ENCODE measurements at regions not wholly inside any gene's neighbourhood (a gene's known extent, or its start where the extent isn't known, plus 50 kb on each side); places are given as distances from the start of the nearest gene placed in this dataset.

DNA sequence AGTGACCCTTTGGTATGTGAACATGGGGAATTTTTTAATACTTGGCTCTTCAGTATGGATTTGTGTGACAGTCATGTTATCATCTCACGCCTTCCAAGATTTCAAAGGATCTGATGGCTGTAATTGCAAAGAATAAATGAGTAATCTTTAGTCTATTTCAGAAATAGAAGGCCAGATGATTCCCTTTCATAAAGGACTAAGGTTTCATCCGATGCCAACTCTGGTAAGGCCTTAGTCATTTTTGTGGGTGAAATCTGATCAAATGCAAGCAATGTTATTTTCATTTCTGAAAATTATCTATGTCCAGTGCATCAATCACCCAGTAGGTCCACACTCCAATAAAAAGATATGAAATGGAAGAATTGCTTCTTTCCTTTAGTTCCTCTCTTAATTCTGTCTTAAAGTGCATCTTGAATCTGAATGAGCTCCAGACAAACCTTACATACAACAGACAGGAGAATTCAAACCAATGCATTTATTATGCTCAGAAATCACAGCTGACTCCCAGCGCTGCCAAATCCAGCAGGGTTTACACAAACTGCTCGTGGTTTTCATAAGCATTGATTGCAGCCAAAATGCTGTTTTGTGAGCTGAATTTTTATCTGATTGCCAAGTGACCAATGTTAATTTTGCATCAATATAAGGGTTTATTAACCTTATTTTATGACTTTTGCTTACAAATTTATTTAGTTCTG, 565.2 kb upstream of the MARCKS start:
- TF ChIP-seq, protein P1, sequence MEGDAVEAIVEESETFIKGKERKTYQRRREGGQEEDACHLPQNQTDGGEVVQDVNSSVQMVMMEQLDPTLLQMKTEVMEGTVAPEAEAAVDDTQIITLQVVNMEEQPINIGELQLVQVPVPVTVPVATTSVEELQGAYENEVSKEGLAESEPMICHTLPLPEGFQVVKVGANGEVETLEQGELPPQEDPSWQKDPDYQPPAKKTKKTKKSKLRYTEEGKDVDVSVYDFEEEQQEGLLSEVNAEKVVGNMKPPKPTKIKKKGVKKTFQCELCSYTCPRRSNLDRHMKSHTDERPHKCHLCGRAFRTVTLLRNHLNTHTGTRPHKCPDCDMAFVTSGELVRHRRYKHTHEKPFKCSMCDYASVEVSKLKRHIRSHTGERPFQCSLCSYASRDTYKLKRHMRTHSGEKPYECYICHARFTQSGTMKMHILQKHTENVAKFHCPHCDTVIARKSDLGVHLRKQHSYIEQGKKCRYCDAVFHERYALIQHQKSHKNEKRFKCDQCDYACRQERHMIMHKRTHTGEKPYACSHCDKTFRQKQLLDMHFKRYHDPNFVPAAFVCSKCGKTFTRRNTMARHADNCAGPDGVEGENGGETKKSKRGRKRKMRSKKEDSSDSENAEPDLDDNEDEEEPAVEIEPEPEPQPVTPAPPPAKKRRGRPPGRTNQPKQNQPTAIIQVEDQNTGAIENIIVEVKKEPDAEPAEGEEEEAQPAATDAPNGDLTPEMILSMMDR (IDR thresholded peaks at IDR 0.05; ENCODE audit: low read length) = no peak
- TF ChIP-seq EZH2 (optimal IDR thresholded peaks at IDR 0.05; ENCODE audit: low read depth, low read length) = no peak
- TF ChIP-seq EZH2phosphoT487 (IDR thresholded peaks at IDR 0.05; ENCODE audit: low read length) = no peak

Measured in MM.1S (cell line).